H9 (cell line): ENCODE measurements at regions not wholly inside any gene's neighbourhood (a gene's known extent, or its start where the extent isn't known, plus 50 kb on each side); places are given as distances from the start of the nearest gene placed in this dataset.

Experiments used
- DNase-seq: peaks from one replicate; pipeline ENCODE4 v3.0.0-alpha.2; 2017
- H2AFZ ChIP-seq: one replicate; pipeline ENCODE4 v1.6.1; 2013; ENCODE audit warnings: mild to moderate bottlenecking, low read length, control low read depth, moderate library complexity
- H2AK5ac ChIP-seq: 2 replicates; pipeline ENCODE4 v1.6.1; 2013; ENCODE audit warnings: low read length, control low read depth, mixed read lengths; ENCODE audit not compliant: insufficient read length
- H2BK120ac ChIP-seq: one replicate; pipeline ENCODE4 v1.6.1; 2013; ENCODE audit warnings: low read depth, mild to moderate bottlenecking, low read length, control low read depth, inconsistent platforms; ENCODE audit not compliant: poor library complexity, severe bottlenecking
- H2BK12ac ChIP-seq: 2 replicates; pipeline ENCODE4 v1.6.1; 2013; ENCODE audit warnings: low read length, control low read depth, mixed read lengths, low read depth; ENCODE audit not compliant: insufficient read length
- H2BK15ac ChIP-seq: 2 replicates; pipeline ENCODE4 v1.6.1; 2013; ENCODE audit warnings: low read depth, low read length, control low read depth
- H2BK20ac ChIP-seq: one replicate; pipeline ENCODE4 v1.6.1; 2013; ENCODE audit warnings: low read depth, mild to moderate bottlenecking, low read length, control low read depth, inconsistent platforms; ENCODE audit not compliant: poor library complexity, severe bottlenecking
- H2BK5ac ChIP-seq: 2 replicates; pipeline ENCODE4 v1.6.1; 2013; ENCODE audit warnings: low read length, control low read depth, mixed read lengths; ENCODE audit not compliant: insufficient read length
- H3K14ac ChIP-seq: 2 replicates; pipeline ENCODE4 v1.6.1; 2013; ENCODE audit warnings: low read length, control low read depth; ENCODE audit not compliant: insufficient read depth
- H3K18ac ChIP-seq: 2 replicates; pipeline ENCODE4 v1.6.1; 2013; ENCODE audit warnings: low read depth, mild to moderate bottlenecking, mixed read lengths, low read length, control low read depth; ENCODE audit not compliant: insufficient read length
- H3K23ac ChIP-seq: 2 replicates; pipeline ENCODE4 v1.6.1; 2013; ENCODE audit warnings: low read length, control low read depth, mixed read lengths, low read depth; ENCODE audit not compliant: insufficient read length
- H3K23me2 ChIP-seq: 2 replicates; pipeline ENCODE4 v1.6.1; 2013; ENCODE audit warnings: low read depth, mild to moderate bottlenecking, mixed read lengths, low read length, control low read depth; ENCODE audit not compliant: insufficient read length, poor library complexity, severe bottlenecking
- H3K27ac ChIP-seq: 2 replicates; pipeline ENCODE4 v1.5.1; 2013; ENCODE audit warnings: low read length, control low read depth, mixed read lengths, low read depth; ENCODE audit not compliant: insufficient read length
- H3K27me3 ChIP-seq: 2 replicates; pipeline ENCODE4 v1.6.1; 2013; ENCODE audit warnings: low read length, control low read depth, inconsistent platforms; ENCODE audit not compliant: insufficient read depth
- H3K4ac ChIP-seq: 2 replicates; pipeline ENCODE4 v1.6.1; 2013; ENCODE audit warnings: low read depth, mild to moderate bottlenecking, control low read depth, inconsistent platforms, low read length, moderate library complexity
- H3K4me1 ChIP-seq: 2 replicates; pipeline ENCODE4 v1.6.1; 2013; ENCODE audit warnings: low read length, control low read depth, inconsistent platforms; ENCODE audit not compliant: insufficient read depth
- H3K4me2 ChIP-seq: 2 replicates; pipeline ENCODE4 v1.6.1; 2013; ENCODE audit warnings: low read length, control low read depth, mixed read lengths; ENCODE audit not compliant: insufficient read length, insufficient read depth
- H3K56ac ChIP-seq: 2 replicates; pipeline ENCODE4 v1.6.1; 2013; ENCODE audit warnings: low read depth, mild to moderate bottlenecking, mixed read lengths, low read length, control low read depth; ENCODE audit not compliant: insufficient read length
- H3K79me1 ChIP-seq: 2 replicates; pipeline ENCODE4 v1.6.1; 2013; ENCODE audit warnings: low read depth, mild to moderate bottlenecking, moderate library complexity, low read length, control low read depth, inconsistent platforms; ENCODE audit not compliant: insufficient read depth, poor library complexity, severe bottlenecking
- H3K79me2 ChIP-seq: 2 replicates; pipeline ENCODE4 v1.6.1; 2013; ENCODE audit warnings: low read length, control low read depth, inconsistent platforms; ENCODE audit not compliant: insufficient read depth
- H3K9ac ChIP-seq: 2 replicates; pipeline ENCODE4 v1.6.1; 2013; ENCODE audit warnings: low read length, control low read depth, mixed read lengths; ENCODE audit not compliant: insufficient read length; ENCODE audit errors: extremely low read depth
- H3K9me3 ChIP-seq: one replicate; pipeline ENCODE4 v1.6.1; 2013; ENCODE audit warnings: low read depth, low read length, inconsistent platforms; ENCODE audit not compliant: control insufficient read depth
- H3T11ph ChIP-seq: one replicate; pipeline ENCODE4 v1.6.1; 2013; ENCODE audit warnings: mild to moderate bottlenecking, low read length, control low read depth, inconsistent platforms
- H4K20me1 ChIP-seq: one replicate; pipeline ENCODE4 v1.6.1; 2013; ENCODE audit not compliant: control insufficient read depth, insufficient read length, insufficient read depth
- H4K5ac ChIP-seq: 2 replicates; pipeline ENCODE4 v1.6.1; 2013; ENCODE audit warnings: low read depth, mild to moderate bottlenecking, mixed read lengths, low read length, control low read depth; ENCODE audit not compliant: insufficient read length
- H4K8ac ChIP-seq: replicated peaks from 2 replicates; pipeline ENCODE4 v1.6.1; 2013; ENCODE audit warnings: low read length, control low read depth, mixed read lengths, low read depth; ENCODE audit not compliant: insufficient read length
- H4K91ac ChIP-seq: 2 replicates; pipeline ENCODE4 v1.6.1; 2013; ENCODE audit warnings: low read depth, mild to moderate bottlenecking, moderate library complexity, mixed read lengths, low read length, control low read depth; ENCODE audit not compliant: insufficient read length
- H3K27ac Mint-ChIP-seq, 3 experiments: 2 replicates in 2 of 3; 3 replicates in 1 of 3; pipeline ENCODE4 v1.8.0; 2020 to 2021; ENCODE audit warnings: mixed read lengths in 3 of 3, mild to moderate bottlenecking in 1 of 3, moderate library complexity in 1 of 3
- H3K27me3 Mint-ChIP-seq: 2 replicates; pipeline ENCODE4 v1.8.0; 2021; ENCODE audit warnings: low read depth, mild to moderate bottlenecking, moderate library complexity, mixed read lengths
- H3K36me3 Mint-ChIP-seq, 3 experiments: 2 replicates in 2 of 3; 3 replicates in 1 of 3; pipeline ENCODE4 v1.8.0; 2020 to 2021; ENCODE audit warnings: low read depth in 3 of 3, mixed read lengths in 3 of 3; ENCODE audit not compliant: insufficient read depth in 1 of 3
- H3K4me1 Mint-ChIP-seq, 2 experiments: 2 replicates each; pipeline ENCODE4 v1.8.0; 2020; ENCODE audit warnings: mixed read lengths in 2 of 2
- H3K4me3 Mint-ChIP-seq, 2 experiments: 2 replicates in 1 of 2; 3 replicates in 1 of 2; pipeline ENCODE4 v1.8.0; 2020 to 2021; ENCODE audit warnings: mild to moderate bottlenecking in 2 of 2, mixed read lengths in 2 of 2, moderate library complexity in 1 of 2
- H3K9me3 Mint-ChIP-seq, 2 experiments: 2 replicates in 1 of 2; 3 replicates in 1 of 2; pipeline ENCODE4 v1.8.0; 2020; ENCODE audit warnings: mild to moderate bottlenecking in 2 of 2, mixed read lengths in 2 of 2, moderate library complexity in 1 of 2
- CTCF ChIP-seq: fragments of 200-600 bp; sonication (generic); conservative IDR thresholded peaks from 3 replicates; pipeline ENCODE4 v1.8.0; 2021; ENCODE audit warnings: antibody characterized with exemption, mild to moderate bottlenecking
- WGBS: extraction: QIAGEN DNeasy Blood & Tissue Kit; methylation state at CpG from one replicate; pipeline ENCODE4 v1.1.7; 2013; ENCODE audit warnings: missing lambda C conversion rate, low lambda C conversion rate, mixed read lengths; ENCODE audit not compliant: insufficient read length; ENCODE audit errors: extremely low coverage; 5-methylcytosine and 5-hydroxymethylcytosine counted together

- H3K14ac ChIP-seq = no peak overlapping the region
Measured at GRCh38 chr14:82328442-82328841, 794.8 kb upstream of the SEL1L start.

More at GRCh38 chr14:82328442-82328841, 794.8 kb upstream of the SEL1L start:
- Mint-ChIP-seq H3K4me3 (no peak overlapping the region), H3K27me3 (no peaks in the 10 kb centered on the region; the same call in 1 of the 2 replicates), H3K9me3 (peaks cover 6 to 15% of the 10 kb centered on the region in 2 experiments), H3K27ac (no peak overlapping the region), H3K4me1 (no peaks in the 10 kb centered on the region), H3K36me3 (peaks cover 0 to 13% (median 5%) of the 10 kb centered on the region in 3 experiments; a peak in 4 of 7 replicates)
- no peaks in the 10 kb centered on the region for H4K20me1 ChIP-seq
- no peak overlapping the region for H3K27ac ChIP-seq
- H4K8ac ChIP-seq = no peak overlapping the region
- no peak overlapping the region for H2AFZ ChIP-seq
- H2BK120ac ChIP-seq = no peak overlapping the region
- H2BK15ac ChIP-seq = no peak overlapping the region
- no peak overlapping the region for H3K18ac ChIP-seq
- no peak overlapping the region for H3K56ac ChIP-seq
- no CpG with 5 or more reads among the region's 4 CpGs for WGBS
- H3K4me2 ChIP-seq = no peak overlapping the region
- H3K79me2 ChIP-seq = no peaks in the 10 kb centered on the region
- H4K5ac ChIP-seq = no peak overlapping the region
- no peaks in the 10 kb centered on the region for H3K23me2 ChIP-seq
- no peak overlapping the region for H2BK20ac ChIP-seq
- no peaks in the 10 kb centered on the region for H3K79me1 ChIP-seq
- H3K9me3 ChIP-seq = no peaks in the 10 kb centered on the region
- H3T11ph ChIP-seq = no peak overlapping the region
- H3K27me3 ChIP-seq = no peaks in the 10 kb centered on the region
- no peak overlapping the region for H2BK12ac ChIP-seq
- DNase-seq = no peak
- no peak overlapping the region for H2BK5ac ChIP-seq
- H2AK5ac ChIP-seq = no peak overlapping the region
- H4K91ac ChIP-seq = no peak overlapping the region
- no peak overlapping the region for H3K9ac ChIP-seq
- no peak for TF ChIP-seq CTCF
- no peak overlapping the region for H3K23ac ChIP-seq
- no peaks in the 10 kb centered on the region for H3K4me1 ChIP-seq
- no peak overlapping the region for H3K4ac ChIP-seq
